22Rv1 (cell line): ENCODE measurements at regions not wholly inside any gene's neighbourhood (a gene's known extent, or its start where the extent isn't known, plus 50 kb on each side); places are given as distances from the start of the nearest gene placed in this dataset.

ENCODE experiments used
- H3K27ac ChIP-seq: fragments of 450-650 bp; 2 replicates; pipeline ENCODE4 v1.5.1; 2017
- CTCF ChIP-seq: fragments of 450-650 bp; IDR thresholded peaks from 2 replicates; pipeline ENCODE4 v1.5.1; 2017; ENCODE audit warnings: mild to moderate bottlenecking
- ZFX ChIP-seq: fragments of 450-650 bp; IDR thresholded peaks from 2 replicates; pipeline ENCODE4 v1.6.1; 2017; ENCODE audit warnings: antibody characterized with exemption, borderline replicate concordance

GRCh38 chr21:17738176-17738953 lies 80.8 kb downstream of the C21orf91 start:
- TF ChIP-seq ZFX: no peak
- TF ChIP-seq CTCF: no peak
- no peak overlapping the region for H3K27ac ChIP-seq

- no peak overlapping the region for H3K27ac ChIP-seq
- TF ChIP-seq ZFX (no peak), CTCF (no peak)
Measured at GRCh38 chr21:17736072-17736471, 83.1 kb downstream of the C21orf91 start.

GRCh38 chr21:17733209-17733608 lies 85.9 kb downstream of the C21orf91 start:
- no peak overlapping the region for H3K27ac ChIP-seq
- no peak for TF ChIP-seq ZFX
- no peak for TF ChIP-seq CTCF

- no peak overlapping the region for H3K27ac ChIP-seq
- TF ChIP-seq CTCF (no peak), ZFX (no peak)
Measured at GRCh38 chr21:17732306-17732705, 86.8 kb downstream of the C21orf91 start.

- no peak for TF ChIP-seq ZFX
- TF ChIP-seq CTCF: no peak
- no peak overlapping the region for H3K27ac ChIP-seq
Measured at GRCh38 chr21:17731554-17731953, 87.6 kb downstream of the C21orf91 start.

- H3K27ac ChIP-seq: no peak overlapping the region
- no peak for TF ChIP-seq ZFX
- TF ChIP-seq CTCF: no peak
Measured at GRCh38 chr21:17730782-17731181, 88.4 kb downstream of the C21orf91 start.

GRCh38 chr21:17729455-17729854 lies 89.7 kb downstream of the C21orf91 start:
- TF ChIP-seq CTCF (no peak), ZFX (no peak)
- H3K27ac ChIP-seq: no peak overlapping the region
